ENCODE measurements at regions not wholly inside any gene's neighbourhood (a gene's known extent, or its start where the extent isn't known, plus 50 kb on each side); places are given as distances from the start of the nearest gene placed in this dataset.

DNA sequence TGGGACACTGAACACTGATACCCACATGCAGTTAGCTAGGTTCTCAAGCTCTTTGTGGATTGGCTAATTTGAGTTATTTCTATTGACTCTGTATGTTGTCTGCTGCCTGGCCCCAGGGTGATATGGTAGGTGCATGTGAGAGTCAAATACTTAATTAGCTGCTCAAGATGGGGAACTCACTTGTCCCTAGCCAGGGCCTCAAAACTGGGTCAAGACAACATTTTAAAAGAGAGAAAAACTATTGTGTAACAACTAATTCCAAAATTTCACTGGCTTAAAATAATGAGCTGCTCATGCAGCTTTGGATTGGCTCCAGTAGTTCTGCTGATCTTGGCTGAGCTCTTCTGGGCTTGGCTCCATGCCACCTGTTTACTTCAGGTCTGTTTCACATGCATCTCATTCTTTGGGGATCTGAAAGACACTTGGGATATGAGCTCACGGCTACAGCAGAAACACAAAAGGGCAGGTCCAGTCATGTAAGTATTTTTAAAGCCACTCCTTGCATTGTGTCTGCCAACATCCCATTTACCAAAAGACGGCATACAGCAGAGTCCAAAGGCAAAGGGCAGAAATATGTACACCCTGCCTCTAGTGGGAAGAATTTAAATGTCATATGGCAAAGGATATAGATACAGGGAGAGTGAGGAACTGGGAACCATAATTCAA, 716.8 kb downstream of the SUCLG1 start:
- Histone ChIP-seq H3K4me3 (replicated peaks; ENCODE audit: low read depth, low read length) (no peak overlapping the region), H3K36me3 (ENCODE audit: control insufficient read depth, insufficient read depth, low read length) (no peaks in the 10 kb centered on the region), H3K27me3 (replicated peaks; ENCODE audit: control insufficient read depth, insufficient read depth, low read length) (no peaks in the 10 kb centered on the region)
- TF ChIP-seq, protein P1, sequence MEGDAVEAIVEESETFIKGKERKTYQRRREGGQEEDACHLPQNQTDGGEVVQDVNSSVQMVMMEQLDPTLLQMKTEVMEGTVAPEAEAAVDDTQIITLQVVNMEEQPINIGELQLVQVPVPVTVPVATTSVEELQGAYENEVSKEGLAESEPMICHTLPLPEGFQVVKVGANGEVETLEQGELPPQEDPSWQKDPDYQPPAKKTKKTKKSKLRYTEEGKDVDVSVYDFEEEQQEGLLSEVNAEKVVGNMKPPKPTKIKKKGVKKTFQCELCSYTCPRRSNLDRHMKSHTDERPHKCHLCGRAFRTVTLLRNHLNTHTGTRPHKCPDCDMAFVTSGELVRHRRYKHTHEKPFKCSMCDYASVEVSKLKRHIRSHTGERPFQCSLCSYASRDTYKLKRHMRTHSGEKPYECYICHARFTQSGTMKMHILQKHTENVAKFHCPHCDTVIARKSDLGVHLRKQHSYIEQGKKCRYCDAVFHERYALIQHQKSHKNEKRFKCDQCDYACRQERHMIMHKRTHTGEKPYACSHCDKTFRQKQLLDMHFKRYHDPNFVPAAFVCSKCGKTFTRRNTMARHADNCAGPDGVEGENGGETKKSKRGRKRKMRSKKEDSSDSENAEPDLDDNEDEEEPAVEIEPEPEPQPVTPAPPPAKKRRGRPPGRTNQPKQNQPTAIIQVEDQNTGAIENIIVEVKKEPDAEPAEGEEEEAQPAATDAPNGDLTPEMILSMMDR (IDR thresholded peaks at IDR 0.05; ENCODE audit: insufficient read depth, low read length, poor library complexity, severe bottlenecking) = no peak
- no peak for DNase-seq (ENCODE audit: extremely low read depth, insufficient read length)

DNA sequence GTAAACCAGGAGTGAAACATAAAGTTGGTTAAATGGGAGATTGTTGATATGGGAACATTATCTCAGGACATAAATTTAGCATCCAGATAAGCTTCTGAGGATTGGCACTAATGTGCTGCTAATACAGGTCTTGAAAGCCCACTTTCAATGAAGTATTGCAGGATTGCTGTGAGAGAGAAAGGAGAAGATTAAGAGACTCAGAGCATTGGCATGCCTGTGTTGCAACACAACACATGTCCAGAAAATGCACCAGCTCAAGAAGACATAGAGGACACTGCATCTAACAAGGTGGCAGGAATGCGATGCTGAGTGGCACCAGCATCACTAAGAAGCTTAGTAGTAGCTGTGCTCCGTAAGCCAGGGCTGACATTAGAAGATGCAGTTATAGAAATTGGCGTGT, 728.9 kb downstream of the SUCLG1 start:
- H3K4me3 ChIP-seq (replicated peaks; ENCODE audit: low read depth, low read length) = no peak overlapping the region
- TF ChIP-seq, protein P1 (IDR thresholded peaks at IDR 0.05; ENCODE audit: insufficient read depth, low read length, poor library complexity, severe bottlenecking) = no peak
- no peak for DNase-seq (ENCODE audit: extremely low read depth, insufficient read length)
- H3K36me3 ChIP-seq (ENCODE audit: control insufficient read depth, insufficient read depth, low read length) = no peaks in the 10 kb centered on the region
- no peaks in the 10 kb centered on the region for H3K27me3 ChIP-seq (replicated peaks; ENCODE audit: control insufficient read depth, insufficient read depth, low read length)

DNA sequence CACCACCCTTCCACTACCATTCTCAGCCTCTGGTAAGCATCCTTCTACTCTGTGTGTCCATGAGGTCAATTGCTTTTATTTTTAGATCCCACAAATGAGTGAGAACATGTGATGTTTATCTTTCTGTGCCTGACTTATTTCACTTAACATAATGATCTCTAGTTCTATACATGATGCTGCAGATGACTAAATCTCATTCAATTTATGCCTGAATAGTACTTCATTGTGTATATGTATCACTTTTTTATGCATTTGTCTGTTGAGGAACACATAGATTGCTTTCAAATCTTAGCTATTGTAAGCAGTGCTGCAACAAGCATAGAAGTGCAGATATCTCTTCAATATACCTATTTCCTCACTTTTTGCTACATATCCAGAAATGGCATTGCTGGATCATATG, 733.3 kb downstream of the SUCLG1 start:
- no peaks in the 10 kb centered on the region for H3K36me3 ChIP-seq (ENCODE audit: control insufficient read depth, insufficient read depth, low read length)
- no peak for DNase-seq (ENCODE audit: extremely low read depth, insufficient read length)
- TF ChIP-seq, protein P1 (IDR thresholded peaks at IDR 0.05; ENCODE audit: insufficient read depth, low read length, poor library complexity, severe bottlenecking) = no peak
- no peak overlapping the region for H3K4me3 ChIP-seq (replicated peaks; ENCODE audit: low read depth, low read length)
- no peaks in the 10 kb centered on the region for H3K27me3 ChIP-seq (replicated peaks; ENCODE audit: control insufficient read depth, insufficient read depth, low read length)

DNA sequence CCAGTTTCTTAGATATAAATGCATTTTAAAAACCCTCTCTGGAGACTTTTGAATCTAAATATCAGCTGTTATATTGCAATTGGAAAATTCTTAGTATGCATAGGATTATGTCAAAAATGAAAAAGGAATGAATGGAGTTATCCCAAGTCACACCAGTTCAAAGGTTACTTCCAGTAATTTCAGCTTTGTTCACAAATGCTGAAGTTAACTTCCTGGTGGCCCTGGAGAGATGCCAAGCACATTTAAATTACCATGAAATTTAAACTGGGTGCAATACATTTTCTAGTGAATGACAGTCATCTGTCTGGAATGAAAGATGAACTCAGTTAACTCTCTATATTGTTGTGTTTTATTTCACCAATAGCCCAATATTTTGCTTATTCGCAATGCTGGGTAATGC, 753.9 kb downstream of the SUCLG1 start:
- Histone ChIP-seq H3K4me3 (replicated peaks; ENCODE audit: low read depth, low read length) (no peak overlapping the region), H3K27me3 (replicated peaks; ENCODE audit: control insufficient read depth, insufficient read depth, low read length) (no peaks in the 10 kb centered on the region), H3K36me3 (ENCODE audit: control insufficient read depth, insufficient read depth, low read length) (no peaks in the 10 kb centered on the region)
- TF ChIP-seq, protein P1 (IDR thresholded peaks at IDR 0.05; ENCODE audit: insufficient read depth, low read length, poor library complexity, severe bottlenecking) = no peak
- no peak for DNase-seq (ENCODE audit: extremely low read depth, insufficient read length)

DNA sequence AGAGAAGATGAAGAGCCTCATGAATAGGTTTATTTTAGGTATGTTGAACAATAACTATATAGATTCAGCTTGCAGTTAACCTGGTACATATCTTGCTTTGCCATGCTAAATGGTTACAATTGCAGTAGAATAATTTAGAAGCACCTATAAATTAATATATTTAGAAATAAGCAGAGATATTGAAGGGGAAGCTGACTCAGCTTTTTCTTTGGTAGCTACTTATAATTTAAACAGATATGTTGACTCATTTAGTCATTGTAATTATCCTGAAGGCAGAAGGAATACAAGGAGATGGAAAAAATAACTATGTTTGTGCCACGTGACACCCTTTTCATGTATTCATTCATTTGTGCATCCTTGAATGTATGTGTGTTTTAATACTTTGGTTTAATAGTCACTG, 755.5 kb downstream of the SUCLG1 start:
- H3K36me3 ChIP-seq (ENCODE audit: control insufficient read depth, insufficient read depth, low read length) = no peaks in the 10 kb centered on the region
- TF ChIP-seq, protein P1 (IDR thresholded peaks at IDR 0.05; ENCODE audit: insufficient read depth, low read length, poor library complexity, severe bottlenecking) = no peak
- no peak for DNase-seq (ENCODE audit: extremely low read depth, insufficient read length)
- no peak overlapping the region for H3K4me3 ChIP-seq (replicated peaks; ENCODE audit: low read depth, low read length)
- H3K27me3 ChIP-seq (replicated peaks; ENCODE audit: control insufficient read depth, insufficient read depth, low read length) = no peaks in the 10 kb centered on the region

DNA sequence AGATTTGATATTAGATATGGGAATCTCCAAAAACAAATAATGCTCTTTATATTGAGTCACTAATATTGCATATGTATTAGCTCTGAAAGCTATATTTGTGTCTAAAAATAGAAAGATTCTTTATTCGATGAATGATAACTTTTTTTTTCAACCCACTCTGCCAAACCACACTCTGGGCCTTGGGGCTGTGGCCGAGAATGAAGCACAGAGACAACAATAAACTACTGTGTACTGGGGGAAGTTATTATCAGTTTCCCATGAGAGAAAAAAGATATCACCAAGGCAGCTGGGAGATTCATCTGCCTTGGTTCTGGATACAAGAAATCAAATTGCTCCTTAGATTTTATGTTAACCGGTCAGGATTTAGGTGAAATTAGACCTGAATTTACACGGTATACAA, 762.2 kb downstream of the SUCLG1 start:
- TF ChIP-seq, protein P1 (IDR thresholded peaks at IDR 0.05; ENCODE audit: insufficient read depth, low read length, poor library complexity, severe bottlenecking) = no peak
- Histone ChIP-seq H3K36me3 (ENCODE audit: control insufficient read depth, insufficient read depth, low read length) (no peaks in the 10 kb centered on the region), H3K27me3 (replicated peaks; ENCODE audit: control insufficient read depth, insufficient read depth, low read length) (no peaks in the 10 kb centered on the region), H3K4me3 (replicated peaks; ENCODE audit: low read depth, low read length) (no peak overlapping the region)
- no peak for DNase-seq (ENCODE audit: extremely low read depth, insufficient read length)
